ENCODE measurements at regions not wholly inside any gene's neighbourhood (a gene's known extent, or its start where the extent isn't known, plus 50 kb on each side); places are given as distances from the start of the nearest gene placed in this dataset.
"Not testable (repeated sequence)": the region's sequence is repeated elsewhere in the genome, so short reads cannot be mapped to it uniquely, and the experiment has no call there.

DNA sequence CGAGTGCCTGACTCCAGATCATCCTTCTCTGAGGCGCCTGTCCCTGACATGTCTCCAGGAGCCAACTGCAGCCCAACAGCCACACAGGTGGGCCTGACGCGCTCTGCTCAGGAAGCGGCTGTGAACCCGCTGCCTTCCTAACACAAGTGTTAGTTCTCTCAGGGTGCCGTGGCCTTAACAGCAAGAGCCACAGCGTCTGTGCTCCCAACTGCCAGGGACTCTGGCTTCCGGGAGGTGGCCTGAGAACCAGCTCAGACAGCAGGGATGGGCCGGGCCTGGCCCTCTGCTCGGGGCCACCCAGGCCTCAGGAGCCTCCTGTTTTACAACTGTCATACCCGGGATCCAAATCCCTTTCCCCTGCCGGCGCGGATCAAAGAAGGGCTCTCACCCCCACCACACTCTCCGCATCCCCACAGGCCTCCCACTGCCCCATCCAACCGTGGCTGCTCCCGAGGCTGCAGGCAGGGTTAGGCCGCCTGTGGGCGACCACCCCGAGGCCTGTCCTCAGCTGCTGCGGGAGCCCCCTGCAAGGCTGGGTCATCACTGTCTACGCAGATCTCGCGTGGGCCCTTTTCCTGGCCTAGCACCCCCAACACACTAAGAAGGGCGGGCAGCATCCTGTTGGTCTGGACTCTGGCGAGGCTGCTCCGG, 114.2 kb upstream of the ZNF236 start:
- Histone ChIP-seq H3K4me3 (no peak overlapping the region), H3K9me3 (no peaks in the 10 kb centered on the region), H3K27ac (no peak overlapping the region), H3K27me3 (no peaks in the 10 kb centered on the region), H3K36me3 (no peaks in the 10 kb centered on the region), H3K4me1 (no peaks in the 10 kb centered on the region)
- no peak for TF ChIP-seq POLR2A (IDR thresholded peaks at IDR 0.05)
- TF ChIP-seq, protein P1, sequence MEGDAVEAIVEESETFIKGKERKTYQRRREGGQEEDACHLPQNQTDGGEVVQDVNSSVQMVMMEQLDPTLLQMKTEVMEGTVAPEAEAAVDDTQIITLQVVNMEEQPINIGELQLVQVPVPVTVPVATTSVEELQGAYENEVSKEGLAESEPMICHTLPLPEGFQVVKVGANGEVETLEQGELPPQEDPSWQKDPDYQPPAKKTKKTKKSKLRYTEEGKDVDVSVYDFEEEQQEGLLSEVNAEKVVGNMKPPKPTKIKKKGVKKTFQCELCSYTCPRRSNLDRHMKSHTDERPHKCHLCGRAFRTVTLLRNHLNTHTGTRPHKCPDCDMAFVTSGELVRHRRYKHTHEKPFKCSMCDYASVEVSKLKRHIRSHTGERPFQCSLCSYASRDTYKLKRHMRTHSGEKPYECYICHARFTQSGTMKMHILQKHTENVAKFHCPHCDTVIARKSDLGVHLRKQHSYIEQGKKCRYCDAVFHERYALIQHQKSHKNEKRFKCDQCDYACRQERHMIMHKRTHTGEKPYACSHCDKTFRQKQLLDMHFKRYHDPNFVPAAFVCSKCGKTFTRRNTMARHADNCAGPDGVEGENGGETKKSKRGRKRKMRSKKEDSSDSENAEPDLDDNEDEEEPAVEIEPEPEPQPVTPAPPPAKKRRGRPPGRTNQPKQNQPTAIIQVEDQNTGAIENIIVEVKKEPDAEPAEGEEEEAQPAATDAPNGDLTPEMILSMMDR (IDR thresholded peaks at IDR 0.05) = no peak
- no peak for DNase-seq

DNA sequence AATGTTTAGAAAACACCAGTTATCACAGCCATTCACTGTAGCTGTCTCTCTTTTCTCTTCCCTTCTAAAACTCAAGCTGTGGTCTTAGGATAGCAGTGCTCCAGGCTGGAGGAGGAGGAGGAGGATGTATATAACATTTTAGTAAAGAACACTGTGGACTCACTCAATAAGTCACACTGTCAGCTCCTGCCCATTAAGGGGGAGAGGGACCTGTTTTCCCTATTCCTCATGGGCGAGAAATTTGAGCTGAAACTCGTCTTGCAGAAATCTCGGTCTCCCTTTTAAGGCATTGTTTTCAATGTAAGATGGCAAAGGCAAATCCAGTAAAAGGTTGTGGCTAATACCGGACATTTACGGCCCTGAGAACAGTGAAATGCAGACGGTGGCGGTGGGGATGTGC, 114.8 kb upstream of the ZNF236 start:
- H3K4me3 ChIP-seq = no peak overlapping the region
- DNase-seq = no peak
- H3K4me1 ChIP-seq = no peaks in the 10 kb centered on the region
- H3K36me3 ChIP-seq = no peaks in the 10 kb centered on the region
- TF ChIP-seq POLR2A (IDR thresholded peaks at IDR 0.05) = no peak
- TF ChIP-seq, protein P1 (IDR thresholded peaks at IDR 0.05) = no peak
- no peaks in the 10 kb centered on the region for H3K27me3 ChIP-seq
- H3K27ac ChIP-seq = no peak overlapping the region
- no peaks in the 10 kb centered on the region for H3K9me3 ChIP-seq

DNA sequence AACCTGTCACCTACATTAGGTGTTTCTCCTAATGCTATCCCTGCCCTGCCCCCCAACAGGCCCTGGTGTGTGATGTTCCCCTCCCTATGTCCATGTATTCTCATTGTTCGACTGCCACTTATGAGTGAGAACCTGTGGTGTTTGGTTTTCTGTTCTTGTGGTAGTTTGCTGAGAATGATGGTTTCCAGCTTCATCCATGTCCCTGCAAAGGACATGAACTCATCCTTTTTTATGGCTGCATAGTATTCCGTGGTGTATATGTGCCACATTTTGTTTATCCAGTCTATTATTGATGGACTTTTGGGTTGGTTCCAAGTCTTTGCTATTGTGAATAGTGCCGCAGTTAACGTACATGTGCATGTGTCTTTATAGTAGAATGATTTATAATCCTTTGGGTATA, 117.8 kb upstream of the ZNF236 start:
- H3K4me1 ChIP-seq, H3K4me3 ChIP-seq, DNase-seq, H3K27ac ChIP-seq, H3K27me3 ChIP-seq, H3K36me3 ChIP-seq, H3K9me3 ChIP-seq: not testable (repeated sequence)

DNA sequence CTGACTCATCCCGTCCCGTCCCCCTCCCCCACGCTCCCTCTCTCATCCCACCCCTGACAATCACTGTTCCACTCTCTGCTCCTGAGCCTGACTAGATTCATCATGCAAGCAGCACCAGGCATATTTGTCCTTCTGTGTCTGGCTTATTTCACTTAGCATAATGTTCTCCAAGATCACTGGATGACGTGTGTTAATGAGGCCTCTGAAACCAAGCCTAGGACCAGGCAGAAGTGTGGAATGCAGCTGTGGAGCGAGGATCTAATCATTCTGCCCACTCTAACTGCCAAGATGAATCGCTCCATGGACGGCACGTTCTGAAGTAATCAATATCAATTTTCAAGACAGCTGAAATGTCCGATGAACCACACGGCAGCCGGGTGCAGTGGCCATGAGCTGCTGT, 122.4 kb upstream of the ZNF236 start:
- DNase-seq = no peak
- no peaks in the 10 kb centered on the region for H3K36me3 ChIP-seq
- H3K27me3 ChIP-seq = no peaks in the 10 kb centered on the region
- H3K4me1 ChIP-seq = no peaks in the 10 kb centered on the region
- no peaks in the 10 kb centered on the region for H3K9me3 ChIP-seq
- H3K27ac ChIP-seq = no peak overlapping the region
- H3K4me3 ChIP-seq = no peak overlapping the region
- no peak for TF ChIP-seq POLR2A (IDR thresholded peaks at IDR 0.05)
- TF ChIP-seq, protein P1 (IDR thresholded peaks at IDR 0.05) = no peak

DNA sequence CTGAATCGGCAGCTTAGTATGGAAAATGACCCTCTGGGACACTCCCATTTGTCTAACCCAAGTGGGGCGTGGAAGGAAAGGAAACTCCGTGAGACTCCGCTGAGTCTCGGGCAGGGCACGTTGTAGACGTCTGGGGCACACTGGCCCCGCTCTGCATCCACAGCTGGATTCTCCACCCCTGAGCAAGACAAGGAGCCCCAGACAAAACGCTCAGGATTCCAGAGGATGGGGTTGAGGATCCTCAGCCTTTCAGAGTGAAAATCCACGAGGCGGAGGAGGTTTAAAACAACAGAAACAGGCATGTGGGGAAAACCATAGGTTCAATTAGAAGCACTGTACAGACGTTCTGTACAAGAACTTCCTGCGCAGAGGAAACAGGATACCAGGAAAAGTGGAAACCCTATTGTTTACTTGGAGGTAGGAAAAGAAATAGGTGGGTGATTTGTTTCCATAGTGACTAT, 124.9 kb upstream of the ZNF236 start:
- TF ChIP-seq, protein P1 (IDR thresholded peaks at IDR 0.05) = no peak
- TF ChIP-seq POLR2A (IDR thresholded peaks at IDR 0.05) = no peak
- no peaks in the 10 kb centered on the region for H3K9me3 ChIP-seq
- no peaks in the 10 kb centered on the region for H3K27me3 ChIP-seq
- peak overlapping the region in 1 of 4 donors; percentile 10 for H3K4me3 ChIP-seq
- no peak for DNase-seq
- no peaks in the 10 kb centered on the region for H3K36me3 ChIP-seq
- no peak overlapping the region for H3K27ac ChIP-seq
- no peaks in the 10 kb centered on the region for H3K4me1 ChIP-seq

DNA sequence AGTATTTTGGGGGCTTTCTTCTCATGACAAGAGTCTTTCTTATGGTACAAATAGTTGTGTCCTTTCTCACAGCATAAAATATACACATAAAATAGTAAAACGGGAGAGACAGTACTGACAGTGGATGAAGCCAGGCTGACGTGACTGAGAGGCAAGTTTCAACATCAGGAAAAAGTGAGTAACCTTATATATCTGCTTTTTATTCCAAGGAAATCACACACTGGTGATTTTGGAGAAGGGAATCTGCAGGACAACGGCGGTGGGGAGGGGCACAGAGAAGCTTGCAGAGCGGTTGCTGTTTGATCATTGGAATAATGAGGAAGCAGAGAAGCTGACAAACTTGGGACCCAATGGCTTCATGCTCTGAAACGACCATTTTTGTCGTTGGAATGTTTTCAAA, 130.6 kb upstream of the ZNF236 start:
- H3K27ac ChIP-seq = no peak overlapping the region
- peak in 1 of 3 donors; percentile 10 for DNase-seq
- no peaks in the 10 kb centered on the region for H3K4me1 ChIP-seq
- H3K27me3 ChIP-seq = no peaks in the 10 kb centered on the region
- H3K36me3 ChIP-seq = no peaks in the 10 kb centered on the region
- no peaks in the 10 kb centered on the region for H3K9me3 ChIP-seq
- no peak overlapping the region for H3K4me3 ChIP-seq
- no peak for TF ChIP-seq POLR2A (IDR thresholded peaks at IDR 0.05)
- TF ChIP-seq, protein P1 (IDR thresholded peaks at IDR 0.05) = no peak

Measured in Peyer's patch (tissue), 4 donors.